ENCODE measurements at regions not wholly inside any gene's neighbourhood (a gene's known extent, or its start where the extent isn't known, plus 50 kb on each side); places are given as distances from the start of the nearest gene placed in this dataset.
"Not testable (repeated sequence)": the region's sequence is repeated elsewhere in the genome, so short reads cannot be mapped to it uniquely, and the experiment has no call there.

DNA sequence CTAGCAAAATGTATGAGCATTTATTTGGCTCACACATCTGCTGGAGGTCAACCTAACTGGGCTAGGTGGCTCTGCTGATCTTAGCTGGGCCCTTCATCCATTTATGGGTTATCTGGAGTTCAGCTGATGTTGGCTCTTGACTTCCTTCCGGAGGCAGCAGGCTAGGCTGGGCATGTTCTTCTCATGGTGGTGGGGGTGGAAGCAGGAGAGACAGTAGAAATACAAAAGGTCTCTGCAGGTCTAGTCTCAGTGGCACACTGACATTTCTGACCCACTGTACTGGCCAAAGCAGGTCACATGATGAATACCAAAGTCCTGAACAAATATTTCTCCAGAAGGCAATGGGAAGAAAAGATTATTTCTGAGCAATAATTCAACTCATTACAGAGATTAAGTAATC lies 334.6 kb downstream of the CRPPA start:
- DNase-seq (ENCODE audit: low spot score), result no peak

DNA sequence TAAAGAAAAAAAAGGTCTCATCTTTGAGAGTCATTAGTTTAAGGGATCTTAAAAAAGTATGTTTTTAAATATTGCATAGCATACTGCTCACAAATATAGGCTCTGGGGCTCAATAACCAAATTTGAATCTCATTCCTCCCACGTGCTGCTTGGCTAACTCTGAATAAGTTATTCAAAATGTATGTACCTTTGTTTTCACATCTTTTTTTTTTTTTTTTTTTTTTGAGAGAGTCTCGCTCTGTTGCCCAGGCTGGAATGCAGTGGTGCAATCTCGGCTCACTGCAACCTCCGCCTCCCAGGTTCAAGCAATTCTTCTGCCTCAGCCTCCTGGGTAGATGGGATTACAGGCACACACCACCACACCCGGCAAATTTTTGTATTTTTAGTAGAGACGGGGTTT lies 335.6 kb downstream of the CRPPA start:
- not testable (repeated sequence) for DNase-seq (ENCODE audit: low spot score)

DNA sequence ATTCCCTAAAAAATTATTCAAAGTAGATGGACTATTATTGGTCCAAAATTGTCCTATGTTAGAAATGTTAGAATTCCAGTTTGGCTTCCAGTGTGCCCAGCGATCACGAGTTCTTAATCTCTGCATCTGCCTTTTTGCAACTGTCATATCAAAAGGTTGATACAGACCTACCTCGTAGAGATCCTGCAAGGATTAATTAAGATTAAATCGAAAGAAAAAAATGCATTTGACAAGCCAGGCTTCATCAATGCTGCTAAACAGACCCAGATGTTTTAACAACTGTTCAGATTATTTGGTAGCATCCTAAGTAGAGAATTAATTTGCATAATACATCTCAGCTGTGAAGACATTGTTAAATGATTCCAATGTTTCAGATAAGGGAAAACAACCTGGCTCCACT lies 336.5 kb downstream of the CRPPA start:
- DNase-seq (ENCODE audit: low spot score), result no peak

DNA sequence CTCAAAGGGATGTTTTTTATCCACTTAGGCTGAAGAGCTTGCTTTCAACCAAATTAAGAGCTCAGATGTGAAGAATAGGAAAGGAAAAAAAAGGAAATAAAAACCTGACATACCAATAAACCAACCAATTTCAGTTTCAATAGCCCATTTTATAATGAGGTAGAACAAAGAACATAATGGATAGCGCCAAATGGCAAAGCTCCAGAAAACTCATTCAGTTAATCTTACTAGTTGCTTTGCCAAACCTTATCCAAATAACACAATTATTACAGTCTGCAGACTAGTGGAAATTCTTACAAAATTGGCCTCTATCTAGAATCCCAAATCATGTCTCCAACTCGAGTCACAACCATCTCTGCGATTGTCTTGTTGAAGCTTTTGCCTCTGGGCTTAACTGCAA lies 337.0 kb downstream of the CRPPA start:
- no peak for DNase-seq (ENCODE audit: low spot score)

DNA sequence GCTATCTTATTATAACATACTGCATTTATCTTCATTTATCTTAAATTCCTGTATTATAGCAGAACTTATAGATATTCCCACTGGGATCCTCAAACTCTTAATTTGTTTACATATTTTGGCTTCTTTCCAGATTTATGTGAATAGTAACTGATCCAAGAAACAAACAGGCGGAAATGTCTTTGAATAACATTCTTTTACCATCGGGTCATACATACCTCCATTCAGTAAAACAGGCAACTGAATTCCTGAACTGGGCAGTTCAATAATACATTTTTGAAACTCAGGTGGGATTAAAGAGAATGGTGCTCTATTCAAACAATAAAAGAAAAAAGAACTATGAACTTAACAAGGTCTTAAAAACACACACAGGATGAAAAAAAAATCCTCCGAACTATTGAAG lies 337.4 kb downstream of the CRPPA start:
- DNase-seq (ENCODE audit: low spot score), result no peak

DNA sequence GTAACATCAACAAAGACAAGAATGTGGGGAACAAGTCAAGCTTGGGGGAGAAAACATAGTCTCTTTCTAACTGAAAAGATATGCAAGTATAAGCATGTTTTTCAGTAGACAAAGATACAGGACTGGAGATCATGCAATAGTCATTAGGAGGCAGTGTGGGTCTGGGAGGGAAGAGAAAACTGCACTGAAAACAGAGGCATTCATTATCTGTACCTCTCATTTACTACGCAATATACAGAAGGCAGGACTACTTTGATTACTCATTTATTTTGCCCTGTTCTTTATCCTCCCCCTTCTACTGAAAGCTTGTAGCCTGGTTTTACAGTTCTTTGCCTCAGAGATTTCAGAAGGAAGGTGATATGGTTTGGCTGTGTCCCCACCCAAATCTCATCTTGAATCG lies 341.2 kb downstream of the CRPPA start:
- DNase-seq (ENCODE audit: low spot score), result no peak

DNA sequence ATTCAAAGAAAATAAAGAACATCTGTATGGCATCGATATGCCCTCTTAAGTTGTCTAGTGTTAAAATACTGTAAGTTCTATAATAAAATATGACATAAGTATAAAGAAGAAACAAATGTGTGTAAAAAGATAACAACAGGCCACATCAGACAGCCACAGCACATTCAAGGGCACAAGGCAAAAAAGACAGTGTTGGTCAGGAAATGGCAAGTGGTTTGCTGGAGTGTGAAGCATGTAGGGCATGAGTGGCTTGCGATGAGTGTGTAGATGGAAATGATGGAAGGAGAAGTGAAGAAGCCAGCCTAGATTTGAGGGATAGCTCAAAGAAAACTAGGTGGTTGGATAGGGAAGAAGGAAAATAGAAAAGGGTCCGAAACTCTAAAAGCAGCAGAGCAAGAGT lies 341.6 kb downstream of the CRPPA start:
- DNase-seq (ENCODE audit: low spot score), result no peak

DNA sequence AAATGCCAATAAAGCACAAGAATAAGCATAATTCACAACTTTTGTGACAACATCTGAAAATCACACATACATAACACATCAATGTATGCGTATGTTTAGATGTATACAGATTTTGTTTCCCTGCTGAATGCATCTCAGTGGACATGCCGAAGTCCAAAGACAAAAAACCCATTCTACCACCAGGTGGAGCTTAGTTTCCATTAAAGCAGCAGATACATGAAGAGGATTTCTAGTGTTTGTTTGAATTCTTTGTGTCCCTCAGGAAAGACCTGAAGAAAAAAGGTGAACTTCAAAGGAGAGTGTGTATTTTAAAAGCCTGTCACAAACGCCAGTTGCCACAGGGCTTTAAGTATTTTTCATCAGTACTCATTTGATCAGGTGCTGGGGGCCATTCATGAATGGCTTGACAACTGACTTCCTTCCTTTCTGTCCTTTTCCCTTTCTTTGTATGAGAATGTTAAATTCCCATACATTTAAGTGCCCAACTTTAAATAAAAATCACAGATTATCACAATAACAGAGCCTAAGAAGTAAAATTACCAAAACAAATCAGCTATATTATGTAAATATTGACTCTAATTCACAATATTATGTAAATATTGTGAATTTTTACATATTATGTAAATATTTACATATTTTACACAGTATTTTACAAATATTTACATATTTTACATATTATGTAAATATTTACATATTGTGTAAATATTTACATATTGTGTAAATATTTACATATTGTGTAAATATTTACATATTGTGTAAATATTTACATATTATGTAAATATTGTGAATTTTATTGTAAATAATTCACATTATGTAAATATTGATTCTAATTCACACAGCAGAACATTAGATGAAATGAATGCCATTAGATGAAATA lies 343.0 kb downstream of the CRPPA start:
- peak; percentile 19 for DNase-seq (ENCODE audit: low spot score)

DNA sequence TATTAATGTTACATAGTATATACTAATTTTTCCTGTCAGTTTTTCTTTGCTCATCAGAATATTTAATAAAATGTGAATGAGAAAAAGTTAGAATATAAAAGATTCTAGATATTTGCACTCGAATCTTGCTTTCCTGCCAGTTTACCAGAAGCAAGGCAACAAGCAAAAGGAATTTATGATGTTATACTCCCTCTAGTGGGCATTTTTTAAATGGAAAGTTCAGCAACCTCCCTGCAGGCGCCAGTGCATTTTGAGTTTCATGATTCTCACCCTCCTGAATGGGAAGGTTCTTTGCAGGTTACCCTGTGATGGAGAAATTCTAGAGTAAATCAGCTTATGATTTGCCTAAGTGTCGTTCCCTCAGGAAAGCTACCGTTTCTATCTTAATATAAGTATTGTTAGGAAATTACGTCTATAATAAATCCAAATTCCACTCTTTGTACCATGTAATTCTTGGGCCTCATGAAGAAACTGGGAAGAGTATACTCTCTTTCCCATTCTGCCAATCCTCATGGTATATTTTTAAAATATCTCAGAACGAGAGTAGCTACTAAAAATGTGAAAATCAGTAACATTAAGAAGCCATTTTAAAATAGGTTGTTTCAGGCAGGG lies 350.0 kb downstream of the CRPPA start:
- peak; percentile 35 for DNase-seq (ENCODE audit: low spot score)

DNA sequence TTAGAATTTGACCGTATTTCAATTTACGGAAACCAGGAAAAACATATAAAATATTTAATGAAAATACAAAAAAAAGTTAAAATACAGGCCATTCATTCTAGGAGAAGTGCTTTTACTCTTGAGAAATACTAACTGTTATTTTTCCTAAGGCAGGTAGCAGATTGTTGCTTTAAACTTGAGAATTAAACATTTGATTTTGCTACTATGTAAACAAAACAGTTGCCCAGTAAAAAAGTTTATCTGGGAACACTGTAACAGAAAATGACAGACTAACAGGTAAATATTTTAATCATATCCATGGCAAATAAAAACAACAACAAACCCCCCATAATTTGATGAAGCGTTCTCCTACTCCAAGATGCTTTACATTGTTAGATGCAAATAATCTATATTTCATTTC lies 350.5 kb downstream of the CRPPA start:
- no peak for DNase-seq (ENCODE audit: low spot score)

DNA sequence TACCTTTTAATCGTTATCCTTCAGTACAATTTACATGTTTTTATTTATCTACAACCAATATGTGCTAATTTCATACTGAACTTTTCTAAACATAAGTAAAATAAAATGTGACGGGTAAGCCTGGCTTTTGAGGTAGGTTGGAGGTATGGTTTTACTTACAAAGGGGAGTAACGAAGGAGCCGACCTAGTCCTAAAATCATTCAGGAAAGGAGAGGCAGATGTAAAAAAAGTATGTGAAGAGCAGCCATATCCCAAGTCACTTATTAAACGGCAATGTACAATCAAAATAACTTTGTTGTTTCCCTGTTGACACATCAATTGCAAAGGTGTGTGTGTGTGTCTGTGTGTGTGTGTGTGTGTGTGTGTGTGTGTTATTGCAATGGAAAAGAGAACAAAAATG lies 351.3 kb downstream of the CRPPA start:
- no peak for DNase-seq (ENCODE audit: low spot score)

DNA sequence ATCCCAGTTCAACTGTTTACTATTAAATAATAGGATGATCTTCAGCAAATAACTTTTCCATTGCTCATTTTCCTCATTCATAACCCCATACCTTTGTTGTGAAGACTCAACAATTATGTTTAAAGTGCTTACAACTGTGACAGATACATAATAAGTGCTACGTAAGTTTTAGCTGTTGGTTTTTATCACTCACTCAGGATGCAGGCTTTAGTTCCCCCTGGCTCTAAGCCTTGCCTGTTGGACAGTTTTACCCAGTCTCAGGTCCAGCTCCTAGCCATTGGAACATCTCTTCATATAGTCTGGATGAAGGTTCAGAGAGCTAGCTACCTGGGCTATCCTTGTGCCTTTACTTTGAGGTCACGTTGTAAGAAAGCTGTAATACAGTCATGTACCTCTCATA lies 353.2 kb downstream of the CRPPA start:
- DNase-seq (ENCODE audit: low spot score), result no peak

DNA sequence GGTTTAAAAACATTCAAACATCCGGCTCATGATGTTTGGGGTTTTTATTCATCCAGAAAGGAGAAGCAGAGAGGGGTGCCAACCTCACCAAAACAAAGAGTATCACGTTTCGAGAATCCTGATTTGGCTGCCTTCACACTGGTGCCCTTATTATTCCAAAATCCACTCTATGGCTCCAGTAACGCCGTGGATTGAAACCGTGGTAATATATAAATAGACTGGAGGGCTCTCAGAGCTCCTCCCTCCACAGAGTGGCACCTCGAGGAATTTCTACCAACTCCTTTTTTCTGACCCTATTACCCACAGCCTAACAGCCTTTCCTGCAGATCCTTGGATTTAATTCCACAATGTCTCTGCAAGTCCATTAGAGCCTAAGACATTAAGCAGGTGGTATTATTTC lies 353.6 kb downstream of the CRPPA start:
- no peak for DNase-seq (ENCODE audit: low spot score)

DNA sequence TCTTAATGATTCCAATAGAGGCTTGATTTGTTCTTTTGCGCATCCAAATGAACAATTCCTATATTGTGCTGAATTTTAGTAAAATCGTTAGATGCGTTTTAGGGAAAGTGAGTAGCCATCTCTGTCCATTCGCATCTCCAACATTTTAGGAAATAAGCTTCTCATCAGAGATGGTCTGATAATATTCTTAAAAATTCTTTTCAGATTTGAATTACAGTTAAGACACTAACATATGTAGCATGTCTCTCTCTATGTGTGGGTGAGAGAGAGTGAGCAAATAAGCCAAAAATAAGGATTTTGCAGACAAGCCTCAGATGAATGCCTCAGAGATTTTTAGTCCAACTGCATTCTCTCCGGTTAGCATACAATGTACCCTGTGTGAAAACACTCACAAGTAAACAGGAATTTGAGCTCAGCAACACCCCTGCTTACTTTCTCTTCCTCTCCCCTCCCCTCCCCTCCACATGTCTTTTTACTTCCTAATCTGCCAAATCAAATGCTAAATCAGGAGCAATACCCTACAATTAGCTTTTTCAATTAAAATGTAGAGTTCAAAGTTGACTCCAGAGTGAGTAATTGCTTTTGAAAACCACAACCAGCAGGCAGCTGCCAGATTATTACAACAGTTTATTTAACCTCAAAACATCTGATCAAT lies 354.4 kb downstream of the CRPPA start:
- no peak for DNase-seq (ENCODE audit: low spot score)

DNA sequence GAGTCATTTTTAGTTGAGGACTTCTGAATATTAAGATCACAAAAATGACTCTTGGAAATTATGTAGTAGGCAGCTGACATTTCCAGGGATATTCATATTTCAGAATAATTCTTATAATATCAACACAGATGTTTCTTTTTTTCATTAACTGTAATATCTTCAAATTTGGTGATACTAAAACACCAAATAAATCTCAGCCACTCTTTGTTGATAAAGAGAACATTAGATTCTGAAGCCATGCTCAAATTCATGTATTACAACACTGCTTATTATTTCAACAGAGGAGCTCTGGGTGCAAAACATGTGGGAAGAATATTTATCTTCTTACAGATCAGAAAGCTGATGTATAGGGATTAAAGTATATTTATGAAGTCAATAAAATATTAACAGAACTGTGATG lies 355.4 kb downstream of the CRPPA start:
- DNase-seq (ENCODE audit: low spot score), result no peak

DNA sequence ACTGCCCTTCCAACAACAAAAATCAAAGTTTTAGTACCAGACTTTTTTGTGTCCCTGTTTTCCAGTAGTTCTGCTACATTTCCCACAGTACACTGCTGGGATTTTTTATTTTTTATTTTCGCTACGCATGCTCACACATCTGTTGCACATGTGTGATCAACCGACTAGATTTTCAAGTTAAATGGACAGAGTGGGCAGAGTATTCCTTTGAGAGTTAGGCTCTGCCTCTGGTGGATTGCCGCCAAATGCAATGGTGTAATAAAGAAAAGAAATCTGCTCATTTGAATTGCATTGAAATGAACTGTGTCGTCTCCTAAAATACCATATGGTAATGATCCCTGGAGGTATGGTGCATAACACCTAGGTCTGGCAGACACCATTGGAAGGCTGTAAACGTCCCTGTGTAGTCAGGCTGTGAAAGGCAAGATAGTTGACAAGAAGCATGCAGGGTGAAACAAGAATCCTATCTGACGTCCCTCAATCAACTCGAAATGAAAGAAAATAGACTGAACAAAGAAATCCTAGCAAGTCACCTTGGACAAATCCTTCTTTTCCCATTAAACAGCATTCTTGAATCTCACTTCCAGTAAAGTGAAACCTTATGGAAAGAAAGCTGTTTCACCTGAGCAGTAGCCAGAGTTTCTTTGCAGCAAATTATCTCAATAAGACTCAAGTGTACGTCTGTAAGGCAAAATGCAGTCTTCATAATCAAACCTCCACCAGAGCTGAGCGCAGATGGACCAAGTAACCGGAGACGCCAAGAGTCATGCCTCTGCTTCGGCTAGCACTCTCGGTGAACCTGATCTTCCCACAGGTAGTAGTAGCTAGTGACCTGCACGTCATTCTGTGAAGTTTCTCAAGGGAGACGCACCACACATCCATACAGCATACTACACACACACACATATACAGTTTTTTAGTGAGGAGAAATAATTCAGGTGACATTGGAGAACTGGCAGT lies 357.3 kb downstream of the CRPPA start:
- DNase-seq (ENCODE audit: low spot score), result no peak

DNA sequence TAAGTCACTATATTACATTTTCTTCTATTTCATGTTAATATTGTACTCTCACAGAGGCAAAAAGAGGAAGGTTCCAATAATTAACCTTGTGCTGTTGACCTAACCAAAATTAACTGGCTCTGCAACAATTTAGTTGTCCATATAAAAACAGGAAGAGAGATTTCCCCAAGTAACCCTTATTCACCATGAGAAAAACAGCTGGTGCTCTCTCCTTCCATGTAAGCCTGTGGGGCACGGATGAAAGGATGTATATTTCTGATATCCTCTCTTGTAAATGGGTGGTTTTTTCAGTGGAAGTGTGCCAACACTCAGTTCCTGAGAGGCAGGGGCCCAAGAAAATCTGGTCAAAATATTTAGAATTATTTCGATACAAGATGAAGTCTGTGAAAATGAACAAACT lies 358.1 kb downstream of the CRPPA start:
- no peak for DNase-seq (ENCODE audit: low spot score)

DNA sequence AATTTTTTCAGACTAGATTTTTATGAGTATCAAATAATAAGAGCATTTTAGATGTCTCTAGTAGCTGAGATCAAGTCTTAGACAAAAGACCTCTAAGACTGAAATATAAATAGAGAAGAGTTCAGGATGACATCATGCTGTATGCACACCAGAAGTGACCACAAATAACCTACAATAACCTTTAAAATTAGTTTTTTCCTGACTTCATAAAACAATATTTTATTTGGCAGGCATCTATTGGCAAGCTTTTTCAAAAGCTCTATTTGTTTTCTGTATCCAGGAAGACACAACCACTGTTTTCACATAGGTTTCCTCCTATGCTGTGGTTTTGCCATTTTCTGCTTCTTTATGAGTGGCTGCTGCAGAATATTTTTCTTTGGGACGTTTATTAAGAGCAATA lies 359.1 kb downstream of the CRPPA start:
- no peak for DNase-seq (ENCODE audit: low spot score)

DNA sequence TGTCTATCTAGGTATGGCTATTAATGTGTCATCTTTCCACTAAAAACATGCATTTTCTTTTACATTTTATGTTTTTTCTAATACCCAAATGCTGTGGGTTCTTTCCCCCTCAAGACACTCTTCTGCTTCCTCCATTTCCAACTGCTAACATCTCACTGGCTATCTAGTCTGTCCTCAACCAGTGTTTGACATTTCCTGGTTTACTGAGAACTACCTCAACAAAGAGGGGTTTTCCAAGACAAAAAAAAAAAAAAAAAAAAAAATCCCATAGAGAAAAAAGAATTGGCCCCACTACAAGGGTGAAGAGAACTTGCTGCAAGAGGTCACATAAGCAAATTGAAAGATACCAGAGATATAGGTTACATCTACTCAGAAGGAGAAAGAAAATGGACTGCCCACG lies 359.7 kb downstream of the CRPPA start:
- DNase-seq (ENCODE audit: low spot score), result no peak

DNA sequence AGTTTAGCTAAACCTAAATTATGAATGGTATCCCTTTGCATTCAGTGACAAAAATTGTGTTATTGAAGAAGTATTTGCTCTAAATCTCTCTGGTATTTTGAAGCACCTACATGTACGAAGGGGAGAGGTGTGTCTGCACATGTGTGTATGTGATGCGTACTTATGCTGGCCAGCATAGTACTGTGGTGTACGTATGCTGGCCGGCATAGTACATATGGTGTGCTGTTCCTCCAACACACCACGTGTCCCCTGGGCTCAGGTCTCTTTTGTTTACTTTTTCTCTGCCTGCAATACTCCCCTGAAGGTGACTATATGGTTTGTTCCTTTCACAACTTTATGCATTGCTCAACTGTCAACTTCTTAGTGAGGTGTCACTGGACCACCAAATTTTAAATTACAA lies 360.3 kb downstream of the CRPPA start:
- no peak for DNase-seq (ENCODE audit: low spot score)

DNA sequence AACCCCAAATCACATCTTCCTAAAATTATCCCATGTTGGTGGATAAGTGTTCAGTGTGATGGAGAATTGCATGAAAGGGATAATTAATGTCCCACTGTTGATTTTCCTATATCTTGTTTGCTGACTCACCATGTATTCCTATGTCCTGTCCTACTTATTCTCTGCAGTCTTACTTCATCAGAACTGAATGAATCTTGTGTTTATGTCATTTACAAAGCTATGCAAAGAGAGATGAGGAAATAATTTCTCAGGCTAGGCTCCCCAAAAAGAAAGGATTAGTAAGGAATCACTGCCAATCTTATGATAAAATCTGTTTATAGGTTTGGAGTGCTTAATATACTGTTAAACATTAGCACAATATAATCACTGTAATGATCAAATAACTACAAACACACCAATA lies 360.8 kb downstream of the CRPPA start:
- DNase-seq (ENCODE audit: low spot score), result no peak

DNA sequence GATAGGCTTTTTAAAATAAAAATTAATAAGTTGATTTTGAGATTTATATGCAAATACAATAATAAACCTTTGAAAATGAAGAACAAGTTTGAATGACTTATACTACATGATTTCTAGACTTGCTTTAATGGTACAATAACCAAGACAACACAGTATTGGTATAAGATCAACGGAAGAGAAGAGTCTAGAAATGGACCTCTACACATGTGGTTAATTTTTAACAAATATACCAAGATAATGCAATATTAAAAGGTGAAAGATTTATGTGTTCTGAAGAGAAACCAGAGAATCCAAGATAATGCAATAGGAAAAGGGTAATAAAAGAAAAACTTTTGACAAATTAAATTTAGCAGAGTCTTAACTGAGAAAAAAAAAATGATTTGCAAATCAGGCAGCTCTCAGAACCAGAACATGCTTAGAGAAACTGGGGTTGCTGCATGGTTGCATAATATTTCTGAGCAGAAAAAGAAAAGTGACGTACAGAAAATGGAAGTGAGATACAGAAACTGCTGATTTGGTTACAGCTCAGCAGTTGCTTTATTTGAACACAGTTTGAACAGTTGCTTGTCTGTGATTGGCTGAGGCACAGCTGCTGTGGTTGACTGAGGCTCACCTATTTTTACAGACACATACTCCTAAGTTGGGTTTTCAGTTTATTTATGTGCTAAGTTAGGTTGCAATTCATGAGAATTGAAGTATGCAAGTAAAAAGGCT lies 365.9 kb downstream of the CRPPA start:
- no peak for DNase-seq (ENCODE audit: low spot score)

Measured in CD4-positive, alpha-beta T cell treated with Interleukin-15 for 4 hours (primary cell).